Lung (tissue), 11 donors: ENCODE measurements at regions not wholly inside any gene's neighbourhood (a gene's known extent, or its start where the extent isn't known, plus 50 kb on each side); places are given as distances from the start of the nearest gene placed in this dataset.

Experiments
- ATAC-seq: fragments of 200-7000 bp; cut with Tn5 transposase; one replicate; pipeline ENCODE4 v1.9.1; 2020; ENCODE audit warnings: moderate number of reproducible peaks; ENCODE audit not compliant: insufficient read depth, low FRiP score
- DNase-seq, 3 donors: peaks; one replicate each; pipeline ENCODE4 v3.0.0-alpha.2; 2013 to 2017
- H3K27ac ChIP-seq, 2 donors: one replicate each; pipeline ENCODE4 v1.5.1; 2013; ENCODE audit warnings: mild to moderate bottlenecking in 2 of 2, moderate library complexity in 2 of 2, control low read depth in 1 of 2, inconsistent platforms in 1 of 2, low read depth in 1 of 2, low read length in 1 of 2
- H3K27me3 ChIP-seq, 3 donors: one replicate each; pipeline ENCODE4 v1.5.1; 2013; ENCODE audit warnings: low read length in 2 of 3; ENCODE audit not compliant: control insufficient read depth in 3 of 3, insufficient read depth in 3 of 3
- H3K36me3 ChIP-seq, 4 donors: one replicate each; pipeline ENCODE4 v1.5.1; 2013; ENCODE audit warnings: low read length in 4 of 4, mild to moderate bottlenecking in 1 of 4, moderate library complexity in 1 of 4; ENCODE audit not compliant: control insufficient read depth in 4 of 4, insufficient read depth in 4 of 4
- H3K4me1 ChIP-seq, 5 donors: one replicate each; pipeline ENCODE4 v1.5.1; 2013; ENCODE audit warnings: low read length in 5 of 5, mild to moderate bottlenecking in 2 of 5, moderate library complexity in 1 of 5; ENCODE audit not compliant: control insufficient read depth in 5 of 5, insufficient read depth in 5 of 5
- H3K4me3 ChIP-seq: one replicate; pipeline ENCODE4 v1.5.1; 2013; ENCODE audit warnings: mild to moderate bottlenecking, control low read depth, moderate library complexity
- H3K9ac ChIP-seq, 2 donors: one replicate each; pipeline ENCODE4 v1.5.1; 2013; ENCODE audit warnings: low read length in 2 of 2, control low read depth in 1 of 2; ENCODE audit not compliant: insufficient read depth in 1 of 2
- H3K9me3 ChIP-seq, 4 donors: one replicate each; pipeline ENCODE4 v1.5.1; 2013; ENCODE audit warnings: low read length in 3 of 4, mild to moderate bottlenecking in 1 of 4, moderate library complexity in 1 of 4; ENCODE audit not compliant: control insufficient read depth in 4 of 4, insufficient read depth in 3 of 4
- WGBS, 2 donors: extraction: QIAGEN DNeasy Blood & Tissue Kit; methylation state at CpG; one replicate each; pipeline ENCODE4 v1.1.7; 2013; 5-methylcytosine and 5-hydroxymethylcytosine counted together
- TF ChIP-seq, protein P1 (sequence below): IDR thresholded peaks from 2 replicates; pipeline ENCODE4 v1.5.1; 2012; ENCODE audit warnings: mild to moderate bottlenecking; ENCODE audit errors: control extremely low read depth, extremely low read depth
- donor health status: control.
- donor health status: control.
- donor health status: Bipolar disorder and iron deficiency.
- donor health status: healthy.
- donor health status: DM: yes; HTN: yes; CAD: no.

DNA sequence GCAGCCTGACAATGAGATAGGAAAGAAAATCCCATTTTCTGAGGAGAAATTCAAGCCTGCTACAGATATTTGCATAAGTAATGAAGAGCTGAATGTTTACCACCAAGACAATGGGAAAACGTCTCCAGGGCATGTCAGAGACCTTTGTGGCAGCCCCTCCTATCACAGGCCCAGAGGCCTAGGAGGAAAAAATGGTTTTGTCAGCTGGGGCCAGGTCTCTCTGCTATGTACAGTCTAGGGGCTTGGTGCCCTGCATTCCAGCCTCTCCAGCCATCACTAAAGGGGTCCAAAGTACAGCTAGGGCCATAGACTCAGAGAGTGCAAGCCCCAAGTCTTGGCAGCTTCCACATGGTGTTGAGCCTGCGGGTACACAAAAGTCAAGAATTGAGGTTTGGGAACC is 361.6 kb upstream of the ANXA10 start:
- Histone ChIP-seq H3K9me3 (peaks cover 0 to 8% (median 6%) of the 10 kb centered on the region in 4 donors), H3K4me3 (no peak overlapping the region), H3K27me3 (no peaks in the 10 kb centered on the region), H3K27ac (no peak overlapping the region), H3K36me3 (no peaks in the 10 kb centered on the region), H3K4me1 (no peaks in the 10 kb centered on the region), H3K9ac (no peak overlapping the region)
- ATAC-seq (no peak), DNase-seq (no peak)
- WGBS, 2 donors, result 66 to 71% methylated on average over 2 of the region's 2 CpGs
- TF ChIP-seq, protein P1, sequence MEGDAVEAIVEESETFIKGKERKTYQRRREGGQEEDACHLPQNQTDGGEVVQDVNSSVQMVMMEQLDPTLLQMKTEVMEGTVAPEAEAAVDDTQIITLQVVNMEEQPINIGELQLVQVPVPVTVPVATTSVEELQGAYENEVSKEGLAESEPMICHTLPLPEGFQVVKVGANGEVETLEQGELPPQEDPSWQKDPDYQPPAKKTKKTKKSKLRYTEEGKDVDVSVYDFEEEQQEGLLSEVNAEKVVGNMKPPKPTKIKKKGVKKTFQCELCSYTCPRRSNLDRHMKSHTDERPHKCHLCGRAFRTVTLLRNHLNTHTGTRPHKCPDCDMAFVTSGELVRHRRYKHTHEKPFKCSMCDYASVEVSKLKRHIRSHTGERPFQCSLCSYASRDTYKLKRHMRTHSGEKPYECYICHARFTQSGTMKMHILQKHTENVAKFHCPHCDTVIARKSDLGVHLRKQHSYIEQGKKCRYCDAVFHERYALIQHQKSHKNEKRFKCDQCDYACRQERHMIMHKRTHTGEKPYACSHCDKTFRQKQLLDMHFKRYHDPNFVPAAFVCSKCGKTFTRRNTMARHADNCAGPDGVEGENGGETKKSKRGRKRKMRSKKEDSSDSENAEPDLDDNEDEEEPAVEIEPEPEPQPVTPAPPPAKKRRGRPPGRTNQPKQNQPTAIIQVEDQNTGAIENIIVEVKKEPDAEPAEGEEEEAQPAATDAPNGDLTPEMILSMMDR, result no peak

DNA sequence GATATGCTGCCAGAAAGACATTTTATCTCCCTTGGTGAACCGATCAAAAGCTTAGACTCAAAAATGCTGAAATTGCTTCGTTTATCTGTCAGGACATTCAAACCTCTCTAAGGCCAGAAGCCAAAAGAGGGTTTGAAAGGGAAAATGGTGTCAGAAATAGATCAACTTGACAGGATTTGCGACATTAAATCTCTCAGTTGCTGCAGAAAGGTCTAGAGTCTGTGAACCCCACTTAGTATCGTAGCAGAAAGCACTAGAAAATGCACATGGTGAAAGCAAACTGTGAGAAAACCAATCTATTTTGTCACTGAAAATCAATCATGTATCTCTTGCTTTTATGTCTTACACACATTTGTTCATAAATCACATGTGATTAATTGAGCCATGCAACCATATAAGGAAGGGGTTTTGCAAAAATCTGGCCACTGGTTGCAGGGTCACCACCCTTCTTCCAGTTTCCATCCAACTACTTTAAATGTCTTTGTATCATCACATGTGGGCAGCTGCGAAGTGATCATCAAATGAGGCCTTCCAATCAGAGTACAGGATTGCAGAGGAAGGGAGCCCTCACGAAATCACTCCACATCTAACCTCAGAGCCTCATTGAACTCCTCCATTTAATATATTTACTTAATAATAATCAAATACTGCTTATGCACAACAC is 347.2 kb upstream of the ANXA10 start:
- WGBS, 2 donors, result 72 to 76% methylated on average over 6 of the region's 6 CpGs
- no peaks in the 10 kb centered on the region for H3K27me3 ChIP-seq

DNA sequence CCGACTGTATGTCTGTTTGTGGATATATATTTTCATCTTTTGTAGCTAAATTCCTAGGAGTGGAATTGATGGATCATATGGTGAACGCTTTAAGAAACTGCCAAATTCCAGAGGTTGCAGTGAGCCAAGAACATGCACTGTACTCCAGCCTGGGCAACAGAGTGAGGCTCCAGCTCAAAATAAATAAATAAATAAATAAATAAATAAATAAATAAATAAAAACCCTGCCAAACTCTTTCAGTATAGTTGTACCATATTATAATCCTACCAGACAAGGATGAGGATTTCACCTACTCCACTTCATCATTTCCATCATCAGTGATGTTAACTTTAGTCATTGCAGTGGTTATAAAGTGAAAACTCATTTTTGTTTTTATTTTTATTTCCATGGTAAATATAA is 325.1 kb upstream of the ANXA10 start:
- Histone ChIP-seq H3K9me3 (peaks cover 0 to 2% (median under 1%) of the 10 kb centered on the region in 4 donors), H3K9ac (no peak overlapping the region), H3K36me3 (no peaks in the 10 kb centered on the region), H3K27me3 (no peaks in the 10 kb centered on the region), H3K27ac (no peak overlapping the region), H3K4me1 (no peaks in the 10 kb centered on the region), H3K4me3 (no peak overlapping the region)
- ATAC-seq, result no peak
- WGBS, 2 donors, result 77 to 88% methylated on average over 2 of the region's 2 CpGs
- TF ChIP-seq, protein P1, result no peak
- no peak for DNase-seq

More for the DNA sequence above, 347.2 kb upstream of the ANXA10 start:
- H3K4me3 ChIP-seq, result no peak overlapping the region
- no peak for DNase-seq
- no peak overlapping the region for H3K27ac ChIP-seq
- no peaks in the 10 kb centered on the region for H3K36me3 ChIP-seq
- no peaks in the 10 kb centered on the region for H3K4me1 ChIP-seq
- TF ChIP-seq, protein P1, result no peak
- H3K9me3 ChIP-seq, result no peaks in the 10 kb centered on the region
- no peak overlapping the region for H3K9ac ChIP-seq
- ATAC-seq, result no peak

DNA sequence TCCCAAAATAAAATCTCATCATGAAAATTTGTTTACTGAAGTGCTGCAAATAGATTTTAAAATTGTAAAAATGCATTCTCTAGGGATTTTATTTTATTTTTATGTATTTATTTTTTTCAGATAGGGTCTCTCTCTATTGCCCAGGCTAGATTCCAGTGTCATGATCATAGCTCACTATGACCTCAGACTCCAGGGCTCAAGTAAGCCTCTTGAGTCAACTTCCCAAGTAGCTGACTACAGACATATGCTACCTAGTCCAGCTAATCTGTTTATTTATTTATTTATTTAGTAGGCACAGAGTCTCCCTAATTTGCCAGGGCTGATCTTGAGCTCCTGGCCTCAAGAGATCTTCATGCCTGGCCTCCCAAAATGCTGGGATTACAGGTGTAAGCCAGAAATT is 317.7 kb upstream of the ANXA10 start:
- Histone ChIP-seq H3K36me3 (no peaks in the 10 kb centered on the region), H3K4me1 (no peaks in the 10 kb centered on the region), H3K9me3 (peaks cover 0 to 2% (median 0%) of the 10 kb centered on the region in 4 donors), H3K27me3 (no peaks in the 10 kb centered on the region), H3K4me3 (no peak overlapping the region), H3K9ac (no peak overlapping the region), H3K27ac (no peak overlapping the region)
- TF ChIP-seq, protein P1, result no peak
- ATAC-seq (no peak), DNase-seq (no peak)
